PC-9 (cell line): ENCODE measurements at regions not wholly inside any gene's neighbourhood (a gene's known extent, or its start where the extent isn't known, plus 50 kb on each side); places are given as distances from the start of the nearest gene placed in this dataset.

Experiments
- BruUV-seq: library from RNA; stranded (reverse); fragments of 400-500 nt; replicated peaks from 2 replicates; lab custom pipeline; 2021; lab: Mats Ljungman, UMichigan
- CTCF ChIA-PET: fragments of 300-600 bp; sonication (Branson Sonifier 250); formaldehyde crosslinking; loops from one replicate; lab custom pipeline; 2022; ENCODE audit warnings: antibody characterized with exemption; lab: Charles Lee
- POLR2A ChIA-PET: fragments of 300-600 bp; sonication (Branson Sonifier 250); formaldehyde crosslinking; loops from one replicate; lab custom pipeline; 2022; ENCODE audit warnings: antibody characterized with exemption; ENCODE audit not compliant: unreplicated experiment; lab: Charles Lee
- DNase-seq, 2 experiments: peaks; one replicate each; pipeline versions ENCODE4 v3.0.0 to v3.0.0-alpha.2; 2015 to 2022; ENCODE audit warnings: mixed read lengths in 1 of 2
- H2AFZ ChIP-seq: fragments of 200-600 bp; sonication (generic); 2 replicates; pipeline ENCODE4 v1.8.1; 2017; ENCODE audit warnings: antibody characterized with exemption
- H3F3A ChIP-seq: fragments of 200-600 bp; sonication (generic); 2 replicates; pipeline ENCODE4 v1.8.1; 2017; ENCODE audit warnings: antibody characterized with exemption, mild to moderate bottlenecking, low read depth; ENCODE audit not compliant: insufficient read depth
- H3K27ac ChIP-seq: fragments of 200-600 bp; sonication (generic); 2 replicates; pipeline ENCODE4 v1.6.1; 2016; ENCODE audit warnings: mixed run types
- H3K27me3 ChIP-seq: fragments of 200-600 bp; sonication (generic); 2 replicates; pipeline ENCODE4 v1.6.1; 2016; ENCODE audit warnings: low read depth, mixed run types; ENCODE audit not compliant: insufficient read depth
- H3K36me3 ChIP-seq: fragments of 200-600 bp; sonication (generic); 2 replicates; pipeline ENCODE4 v1.6.1; 2016; ENCODE audit warnings: low read depth, mixed run types
- H3K4me1 ChIP-seq: fragments of 200-600 bp; sonication (generic); replicated peaks from 2 replicates; pipeline ENCODE4 v1.6.1; 2016; ENCODE audit warnings: mixed run types; ENCODE audit not compliant: insufficient read depth
- H3K4me2 ChIP-seq: fragments of 200-600 bp; sonication (generic); 2 replicates; pipeline ENCODE4 v1.6.1; 2017; ENCODE audit warnings: mixed run types
- H3K4me3 ChIP-seq: fragments of 200-600 bp; sonication (generic); 2 replicates; pipeline ENCODE4 v1.6.1; 2016; ENCODE audit warnings: mixed run types
- H3K79me2 ChIP-seq: fragments of 200-600 bp; sonication (generic); 2 replicates; pipeline ENCODE4 v1.6.1; 2017; ENCODE audit warnings: low read depth, mixed run types
- H3K9me2 ChIP-seq: fragments of 200-600 bp; sonication (generic); 2 replicates; pipeline ENCODE4 v1.8.1; 2017; ENCODE audit warnings: mild to moderate bottlenecking; ENCODE audit not compliant: insufficient read depth
- H3K9me3 ChIP-seq: fragments of 200-600 bp; sonication (generic); 2 replicates; pipeline ENCODE4 v1.8.1; 2016; ENCODE audit warnings: low read depth; ENCODE audit not compliant: insufficient read depth
- H4K20me1 ChIP-seq: fragments of 200-600 bp; sonication (generic); 2 replicates; pipeline ENCODE4 v1.8.1; 2017; ENCODE audit not compliant: insufficient read depth
- EZH2 ChIP-seq: fragments of 200-600 bp; sonication (generic); IDR thresholded peaks from 2 replicates; pipeline ENCODE4 v1.8.0; 2017; ENCODE audit warnings: antibody characterized with exemption, low read depth
- intact Hi-C: fragments of 100-400 bp; cut with micrococcal nuclease; formaldehyde crosslinking; loops from one replicate; pipeline ENCODE4 v1.10.0; 2022; ENCODE audit not compliant: unreplicated experiment
- TF ChIP-seq, protein P1 (sequence below): fragments of 200-600 bp; sonication (generic); conservative IDR thresholded peaks from 2 replicates; pipeline ENCODE4 v1.6.1; 2017; ENCODE audit warnings: mixed run types, antibody characterized with exemption, mild to moderate bottlenecking, moderate library complexity

DNA sequence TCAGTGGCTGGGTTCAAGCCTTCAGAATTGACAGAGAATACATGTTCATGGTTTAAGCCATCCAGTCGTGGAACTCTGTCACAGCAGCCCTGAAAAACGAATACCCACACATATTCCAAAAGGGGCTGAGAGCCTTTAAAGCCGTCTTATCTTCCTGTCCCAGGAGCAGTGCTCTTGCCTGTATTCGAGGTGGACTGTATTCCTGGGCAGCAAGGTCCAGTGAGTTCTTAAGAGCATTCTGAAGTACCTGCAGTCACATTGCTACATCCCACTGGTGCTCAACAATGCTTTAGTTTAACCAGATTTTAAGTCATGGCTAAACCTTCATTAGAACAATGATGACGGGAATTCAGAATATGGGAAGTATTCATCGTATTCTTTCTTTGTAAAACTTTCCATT, 380.7 kb upstream of the KLF4 start:
- no peak overlapping the region for H3K27ac ChIP-seq
- H3K9me3 ChIP-seq, result no peaks in the 10 kb centered on the region
- H3K79me2 ChIP-seq, result no peaks in the 10 kb centered on the region
- TF ChIP-seq, protein P1, sequence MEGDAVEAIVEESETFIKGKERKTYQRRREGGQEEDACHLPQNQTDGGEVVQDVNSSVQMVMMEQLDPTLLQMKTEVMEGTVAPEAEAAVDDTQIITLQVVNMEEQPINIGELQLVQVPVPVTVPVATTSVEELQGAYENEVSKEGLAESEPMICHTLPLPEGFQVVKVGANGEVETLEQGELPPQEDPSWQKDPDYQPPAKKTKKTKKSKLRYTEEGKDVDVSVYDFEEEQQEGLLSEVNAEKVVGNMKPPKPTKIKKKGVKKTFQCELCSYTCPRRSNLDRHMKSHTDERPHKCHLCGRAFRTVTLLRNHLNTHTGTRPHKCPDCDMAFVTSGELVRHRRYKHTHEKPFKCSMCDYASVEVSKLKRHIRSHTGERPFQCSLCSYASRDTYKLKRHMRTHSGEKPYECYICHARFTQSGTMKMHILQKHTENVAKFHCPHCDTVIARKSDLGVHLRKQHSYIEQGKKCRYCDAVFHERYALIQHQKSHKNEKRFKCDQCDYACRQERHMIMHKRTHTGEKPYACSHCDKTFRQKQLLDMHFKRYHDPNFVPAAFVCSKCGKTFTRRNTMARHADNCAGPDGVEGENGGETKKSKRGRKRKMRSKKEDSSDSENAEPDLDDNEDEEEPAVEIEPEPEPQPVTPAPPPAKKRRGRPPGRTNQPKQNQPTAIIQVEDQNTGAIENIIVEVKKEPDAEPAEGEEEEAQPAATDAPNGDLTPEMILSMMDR, result no peak
- no peak for TF ChIP-seq EZH2
- ChIA-PET CTCF (no interaction called here), POLR2A (interaction anchor here (0.6 kb wide), 1 partner anchor 84 kb away, joined by 3 read pairs; no protein-coding TSS in a partner anchor)
- no peaks in the 10 kb centered on the region; the same call in 1 of the 2 replicates for H4K20me1 ChIP-seq
- H3K36me3 ChIP-seq, result no peaks in the 10 kb centered on the region
- H3K4me2 ChIP-seq, result no peak overlapping the region
- H3K9me2 ChIP-seq, result no peaks in the 10 kb centered on the region
- intact Hi-C loops, result no loop called here
- DNase-seq, result no peak
- H3K27me3 ChIP-seq, result no peaks in the 10 kb centered on the region
- no TSS peak for BruUV-seq
- 0 out of 2 replicates have a peak, but pooled peaks cover 6% of the 10 kb centered on the region for H3F3A ChIP-seq
- H3K4me1 ChIP-seq, result peaks cover 12% of the 10 kb centered on the region
- no peak overlapping the region for H3K4me3 ChIP-seq
- no peak overlapping the region for H2AFZ ChIP-seq

DNA sequence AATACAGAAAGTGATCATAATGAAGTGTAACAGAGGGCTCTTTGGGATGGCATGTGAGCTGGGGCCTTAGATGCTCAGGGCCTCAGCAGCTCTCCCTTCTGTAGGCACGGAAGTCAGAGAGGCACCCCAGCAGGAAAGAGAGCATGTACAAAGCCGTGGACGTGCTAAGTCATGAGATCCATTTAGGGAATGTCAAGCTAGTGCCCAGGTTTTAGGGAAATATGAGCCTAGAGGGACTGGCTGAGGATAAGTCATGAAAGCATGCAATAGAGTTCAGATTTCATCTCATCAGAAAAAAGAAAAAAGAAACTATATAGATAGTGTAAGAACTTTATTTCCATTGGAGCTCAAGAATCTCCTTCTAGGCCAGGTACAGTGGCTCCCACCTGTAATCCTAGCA, 379.5 kb upstream of the KLF4 start:
- ChIA-PET CTCF (no interaction called here), POLR2A (no interaction called here)
- Histone ChIP-seq H3K4me3 (no peak overlapping the region), H3K79me2 (no peaks in the 10 kb centered on the region), H3K4me1 (peaks cover 12% of the 10 kb centered on the region), H4K20me1 (no peaks in the 10 kb centered on the region; the same call in 1 of the 2 replicates), H3K9me3 (no peaks in the 10 kb centered on the region), H2AFZ (no peak overlapping the region), H3K4me2 (no peak overlapping the region), H3F3A (0 out of 2 replicates have a peak, but pooled peaks cover 6% of the 10 kb centered on the region), H3K27me3 (no peaks in the 10 kb centered on the region), H3K9me2 (no peaks in the 10 kb centered on the region), H3K27ac (no peak overlapping the region), H3K36me3 (no peaks in the 10 kb centered on the region)
- DNase-seq, result no peak
- intact Hi-C loops, result loop anchor here (10.0 kb wide), 1 partner anchor 1686 kb away; no protein-coding TSS in a partner anchor
- no peak for TF ChIP-seq EZH2
- TF ChIP-seq, protein P1, result no peak
- BruUV-seq, result no TSS peak

DNA sequence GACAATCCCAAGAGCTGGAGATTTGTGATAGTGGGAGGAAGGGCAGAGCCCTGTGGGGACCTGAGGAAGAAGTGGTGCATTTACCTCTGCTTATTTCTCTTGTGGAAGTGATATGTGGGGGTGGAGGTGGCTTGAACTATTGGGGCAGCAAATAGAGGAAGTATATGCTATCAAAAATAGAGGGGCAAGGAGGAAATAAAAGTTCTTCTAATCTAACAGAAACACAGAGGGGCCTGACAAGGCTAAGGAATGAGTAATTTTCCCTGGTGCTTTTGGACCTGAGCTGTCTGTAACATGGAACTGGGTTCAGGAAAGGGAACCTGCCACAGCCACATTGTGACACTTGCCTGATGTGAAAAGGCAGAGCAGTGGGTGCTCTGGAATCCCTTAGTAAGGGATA, 378.6 kb upstream of the KLF4 start:
- no TSS peak for BruUV-seq
- Histone ChIP-seq H2AFZ (no peak overlapping the region), H4K20me1 (no peaks in the 10 kb centered on the region; the same call in 1 of the 2 replicates), H3K79me2 (no peaks in the 10 kb centered on the region), H3K27ac (no peak overlapping the region), H3K9me3 (no peaks in the 10 kb centered on the region), H3K4me2 (no peak overlapping the region), H3K4me3 (no peak overlapping the region), H3F3A (0 out of 2 replicates have a peak, but pooled peaks cover 6% of the 10 kb centered on the region), H3K36me3 (no peaks in the 10 kb centered on the region), H3K27me3 (no peaks in the 10 kb centered on the region), H3K9me2 (no peaks in the 10 kb centered on the region), H3K4me1 (peaks cover 12% of the 10 kb centered on the region)
- ChIA-PET POLR2A (no interaction called here), CTCF (no interaction called here)
- TF ChIP-seq, protein P1, result no peak
- no peak for DNase-seq
- intact Hi-C loops, result loop anchor here (10.0 kb wide), 1 partner anchor 1687 kb away; no protein-coding TSS in a partner anchor
